IMR-90 (cell line): ENCODE measurements at regions not wholly inside any gene's neighbourhood (a gene's known extent, or its start where the extent isn't known, plus 50 kb on each side); places are given as distances from the start of the nearest gene placed in this dataset.

Experiments
- CEBPB ChIP-seq: IDR thresholded peaks from 2 replicates; pipeline ENCODE4 v1.6.1; 2012; ENCODE audit warnings: low read depth, low read length, improper control_type of control experiment
- POLR2A ChIP-seq: IDR thresholded peaks from 2 replicates; pipeline ENCODE4 v1.6.1; 2012; ENCODE audit warnings: mild to moderate bottlenecking, low read depth, low read length
- RAD21 ChIP-seq: IDR thresholded peaks from 2 replicates; pipeline ENCODE4 v1.6.1; 2012; ENCODE audit warnings: low read length, improper control_type of control experiment
- TF ChIP-seq, protein P1 (sequence below): conservative IDR thresholded peaks from 2 replicates; pipeline ENCODE4 v1.5.1; 2012; ENCODE audit warnings: mild to moderate bottlenecking, low read depth, low read length, improper control_type of control experiment

DNA sequence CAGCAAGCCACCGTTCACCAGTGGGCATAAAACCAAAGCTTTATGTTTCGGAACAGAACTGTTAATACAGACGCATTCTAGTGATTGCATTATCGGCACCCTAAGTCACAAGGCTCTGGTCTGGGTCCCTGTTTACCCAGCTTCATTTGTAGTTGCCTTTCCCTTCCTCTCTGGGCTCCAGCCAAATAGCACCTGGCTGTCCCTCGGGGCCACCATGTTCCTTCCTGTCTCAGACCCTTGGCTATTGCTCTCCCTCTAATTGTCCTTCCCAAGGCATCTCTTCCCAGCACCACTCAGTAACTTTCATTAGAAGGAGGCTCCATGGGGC, 75.3 kb downstream of the SDC1 start:
- TF ChIP-seq, protein P1, sequence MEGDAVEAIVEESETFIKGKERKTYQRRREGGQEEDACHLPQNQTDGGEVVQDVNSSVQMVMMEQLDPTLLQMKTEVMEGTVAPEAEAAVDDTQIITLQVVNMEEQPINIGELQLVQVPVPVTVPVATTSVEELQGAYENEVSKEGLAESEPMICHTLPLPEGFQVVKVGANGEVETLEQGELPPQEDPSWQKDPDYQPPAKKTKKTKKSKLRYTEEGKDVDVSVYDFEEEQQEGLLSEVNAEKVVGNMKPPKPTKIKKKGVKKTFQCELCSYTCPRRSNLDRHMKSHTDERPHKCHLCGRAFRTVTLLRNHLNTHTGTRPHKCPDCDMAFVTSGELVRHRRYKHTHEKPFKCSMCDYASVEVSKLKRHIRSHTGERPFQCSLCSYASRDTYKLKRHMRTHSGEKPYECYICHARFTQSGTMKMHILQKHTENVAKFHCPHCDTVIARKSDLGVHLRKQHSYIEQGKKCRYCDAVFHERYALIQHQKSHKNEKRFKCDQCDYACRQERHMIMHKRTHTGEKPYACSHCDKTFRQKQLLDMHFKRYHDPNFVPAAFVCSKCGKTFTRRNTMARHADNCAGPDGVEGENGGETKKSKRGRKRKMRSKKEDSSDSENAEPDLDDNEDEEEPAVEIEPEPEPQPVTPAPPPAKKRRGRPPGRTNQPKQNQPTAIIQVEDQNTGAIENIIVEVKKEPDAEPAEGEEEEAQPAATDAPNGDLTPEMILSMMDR, result no peak
- TF ChIP-seq RAD21, result no peak
- TF ChIP-seq CEBPB, result no peak
- no peak for TF ChIP-seq POLR2A
